ENCODE measurements at regions not wholly inside any gene's neighbourhood (a gene's known extent, or its start where the extent isn't known, plus 50 kb on each side); places are given as distances from the start of the nearest gene placed in this dataset.

DNA sequence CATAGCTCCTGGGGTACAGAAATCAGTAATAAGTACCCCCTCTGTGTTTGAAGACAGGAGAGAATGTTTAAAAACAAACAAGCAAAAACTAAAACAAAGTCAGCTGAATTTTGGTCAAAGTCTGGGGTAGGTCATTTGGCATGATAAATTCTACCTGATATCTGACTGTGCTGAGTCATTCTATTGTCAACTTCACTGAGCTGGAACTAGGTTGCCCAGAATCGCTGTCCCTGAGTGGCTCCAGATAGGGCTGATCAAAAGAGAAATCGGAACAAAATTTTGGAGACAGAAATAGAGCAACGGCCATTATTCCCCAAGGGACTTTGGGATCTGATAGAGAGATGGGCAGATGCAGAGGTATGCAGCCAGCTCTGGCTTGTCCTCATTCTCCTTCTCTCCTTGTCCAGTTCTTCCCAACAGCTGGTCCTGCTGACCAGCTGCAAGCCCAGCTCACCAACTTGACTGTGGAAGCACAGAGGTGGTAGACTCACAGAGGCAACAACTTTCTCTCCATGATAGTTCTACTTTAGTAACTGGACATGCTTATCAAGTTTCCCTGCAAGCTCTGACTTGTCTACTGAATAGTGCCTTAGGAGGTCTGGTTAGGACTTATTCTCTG lies 57.3 kb upstream of the MYRIP start:
- TF ChIP-seq POLR2A (IDR thresholded peaks at IDR 0.05): no peak
- TF ChIP-seq, protein P1, sequence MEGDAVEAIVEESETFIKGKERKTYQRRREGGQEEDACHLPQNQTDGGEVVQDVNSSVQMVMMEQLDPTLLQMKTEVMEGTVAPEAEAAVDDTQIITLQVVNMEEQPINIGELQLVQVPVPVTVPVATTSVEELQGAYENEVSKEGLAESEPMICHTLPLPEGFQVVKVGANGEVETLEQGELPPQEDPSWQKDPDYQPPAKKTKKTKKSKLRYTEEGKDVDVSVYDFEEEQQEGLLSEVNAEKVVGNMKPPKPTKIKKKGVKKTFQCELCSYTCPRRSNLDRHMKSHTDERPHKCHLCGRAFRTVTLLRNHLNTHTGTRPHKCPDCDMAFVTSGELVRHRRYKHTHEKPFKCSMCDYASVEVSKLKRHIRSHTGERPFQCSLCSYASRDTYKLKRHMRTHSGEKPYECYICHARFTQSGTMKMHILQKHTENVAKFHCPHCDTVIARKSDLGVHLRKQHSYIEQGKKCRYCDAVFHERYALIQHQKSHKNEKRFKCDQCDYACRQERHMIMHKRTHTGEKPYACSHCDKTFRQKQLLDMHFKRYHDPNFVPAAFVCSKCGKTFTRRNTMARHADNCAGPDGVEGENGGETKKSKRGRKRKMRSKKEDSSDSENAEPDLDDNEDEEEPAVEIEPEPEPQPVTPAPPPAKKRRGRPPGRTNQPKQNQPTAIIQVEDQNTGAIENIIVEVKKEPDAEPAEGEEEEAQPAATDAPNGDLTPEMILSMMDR (IDR thresholded peaks at IDR 0.05): no peak

All from uterus (tissue), 2 donors.